DND-41 (cell line): ENCODE measurements at regions not wholly inside any gene's neighbourhood (a gene's known extent, or its start where the extent isn't known, plus 50 kb on each side); places are given as distances from the start of the nearest gene placed in this dataset.

ENCODE experiments used
- ATAC-seq: fragments of 200-7000 bp; cut with Tn5 transposase; 3 replicates; pipeline ENCODE4 v1.9.1; 2021; ENCODE audit warnings: low read depth; ENCODE audit not compliant: insufficient read depth
- DNase-seq: peaks from one replicate; pipeline ENCODE4 v3.0.0-alpha.2; 2020
- H2AFZ ChIP-seq: 2 replicates; pipeline ENCODE4 v1.6.0; 2012; ENCODE audit warnings: low read depth, low read length
- H3K27ac ChIP-seq: 2 replicates; pipeline ENCODE4 v1.5.1; 2012; ENCODE audit warnings: low read length, inconsistent platforms
- H3K27me3 ChIP-seq: fragments of 200-600 bp; sonication (generic); 2 replicates; pipeline ENCODE4 v1.6.0; 2012; ENCODE audit warnings: low read length, mild to moderate bottlenecking, inconsistent platforms; ENCODE audit not compliant: insufficient read depth, poor library complexity
- H3K36me3 ChIP-seq: 2 replicates; pipeline ENCODE4 v1.5.1; 2012; ENCODE audit warnings: low read length, inconsistent platforms; ENCODE audit not compliant: insufficient read depth
- H3K4me1 ChIP-seq: 2 replicates; pipeline ENCODE4 v1.5.1; 2012; ENCODE audit warnings: mild to moderate bottlenecking, low read length; ENCODE audit not compliant: insufficient read depth
- H3K4me2 ChIP-seq: 2 replicates; pipeline ENCODE4 v1.6.0; 2012; ENCODE audit warnings: mild to moderate bottlenecking, moderate library complexity, low read length, inconsistent platforms; ENCODE audit not compliant: insufficient read depth
- H3K4me3 ChIP-seq, 2 experiments: fragments of 200-600 bp in 1 of 2; shearing (Covaris generic) in 1 of 2; 2 replicates each; pipeline ENCODE4 v1.5.1; 2012 to 2016; ENCODE audit warnings: inconsistent platforms in 2 of 2, low read length in 2 of 2, mild to moderate bottlenecking in 2 of 2, low read depth in 1 of 2, moderate library complexity in 1 of 2
- H3K79me2 ChIP-seq: 2 replicates; pipeline ENCODE4 v1.6.0; 2012; ENCODE audit warnings: low read length, inconsistent platforms; ENCODE audit not compliant: insufficient read depth
- H3K9ac ChIP-seq: 2 replicates; pipeline ENCODE4 v1.6.0; 2012; ENCODE audit warnings: low read depth, mild to moderate bottlenecking, inconsistent platforms, low read length, moderate library complexity
- H3K9me3 ChIP-seq: 2 replicates; pipeline ENCODE4 v1.5.1; 2012; ENCODE audit warnings: low read length, moderate library complexity, mild to moderate bottlenecking, inconsistent platforms; ENCODE audit not compliant: insufficient read depth, severe bottlenecking
- H4K20me1 ChIP-seq: 2 replicates; pipeline ENCODE4 v1.6.0; 2012; ENCODE audit warnings: low read length; ENCODE audit not compliant: insufficient read depth
- CTCF ChIP-seq: IDR thresholded peaks from 2 replicates; pipeline ENCODE4 v1.5.1; 2012; ENCODE audit warnings: borderline replicate concordance, low read length, moderate library complexity, mild to moderate bottlenecking; ENCODE audit not compliant: poor library complexity, severe bottlenecking; ENCODE audit errors: extremely low read depth
- EZH2 ChIP-seq: IDR thresholded peaks from 3 replicates; pipeline ENCODE4 v1.6.1; 2012; ENCODE audit warnings: borderline replicate concordance, low read depth, mild to moderate bottlenecking, moderate library complexity, low read length, inconsistent platforms; ENCODE audit not compliant: severe bottlenecking

GRCh38 chr2:41149054-41149453, 697.2 kb upstream of the SLC8A1 start:
- H3K36me3 ChIP-seq, result no peaks in the 10 kb centered on the region
- ATAC-seq (no peak), DNase-seq (no peak)
- no peak overlapping the region for H3K9ac ChIP-seq
- H3K79me2 ChIP-seq, result no peaks in the 10 kb centered on the region
- no peaks in the 10 kb centered on the region for H3K9me3 ChIP-seq
- H3K4me2 ChIP-seq, result no peak overlapping the region
- H3K27me3 ChIP-seq, result no peaks in the 10 kb centered on the region
- H4K20me1 ChIP-seq, result no peaks in the 10 kb centered on the region
- TF ChIP-seq CTCF (no peak), EZH2 (no peak)
- H3K4me1 ChIP-seq, result no peaks in the 10 kb centered on the region
- H3K4me3 ChIP-seq, result no peak overlapping the region
- H3K27ac ChIP-seq, result no peak overlapping the region
- H2AFZ ChIP-seq, result no peak overlapping the region

- Histone ChIP-seq H4K20me1 (no peaks in the 10 kb centered on the region), H3K36me3 (no peaks in the 10 kb centered on the region), H3K9ac (no peak overlapping the region), H3K4me3 (no peak overlapping the region), H3K4me1 (no peaks in the 10 kb centered on the region), H3K27ac (no peak overlapping the region), H3K27me3 (no peaks in the 10 kb centered on the region), H3K9me3 (no peaks in the 10 kb centered on the region), H2AFZ (no peak overlapping the region), H3K4me2 (no peak overlapping the region), H3K79me2 (no peaks in the 10 kb centered on the region)
- DNase-seq (no peak), ATAC-seq (no peak)
- TF ChIP-seq EZH2 (no peak), CTCF (no peak)
These were observed 699.9 kb upstream of the SLC8A1 start for GRCh38 chr2:41151746-41152145.

- Histone ChIP-seq H3K9me3 (peaks cover 2% of the 10 kb centered on the region), H3K4me3 (no peak overlapping the region), H3K4me1 (no peaks in the 10 kb centered on the region), H3K27me3 (no peaks in the 10 kb centered on the region), H2AFZ (no peak overlapping the region), H4K20me1 (no peaks in the 10 kb centered on the region), H3K9ac (no peak overlapping the region), H3K79me2 (no peaks in the 10 kb centered on the region), H3K4me2 (no peak overlapping the region), H3K27ac (no peak overlapping the region), H3K36me3 (no peaks in the 10 kb centered on the region)
- ATAC-seq, result no peak
- no peak for TF ChIP-seq CTCF
- TF ChIP-seq EZH2, result no peak
- no peak for DNase-seq
These were observed 700.4 kb upstream of the SLC8A1 start for GRCh38 chr2:41152318-41152717.

GRCh38 chr2:41160439-41160838, 708.5 kb upstream of the SLC8A1 start:
- Histone ChIP-seq H3K4me3 (peak overlapping the region in 1 of 2 experiments; percentile 1; a peak in 1 of 4 replicates), H3K36me3 (no peaks in the 10 kb centered on the region), H2AFZ (peak overlapping the region; percentile 38), H3K27ac (peak overlapping the region; percentile 83), H3K4me2 (peak overlapping the region; percentile 43), H3K79me2 (no peaks in the 10 kb centered on the region), H3K27me3 (no peaks in the 10 kb centered on the region), H3K9me3 (peaks cover 2% of the 10 kb centered on the region), H3K4me1 (peaks cover 43% of the 10 kb centered on the region), H3K9ac (peak overlapping the region; percentile 45), H4K20me1 (no peaks in the 10 kb centered on the region)
- TF ChIP-seq CTCF (no peak), EZH2 (no peak)
- peak; percentile 73 for DNase-seq
- peak; percentile 96 for ATAC-seq
